HEK293 (cell line): ENCODE measurements at regions not wholly inside any gene's neighbourhood (a gene's known extent, or its start where the extent isn't known, plus 50 kb on each side); places are given as distances from the start of the nearest gene placed in this dataset.
"Not testable (repeated sequence)": the region's sequence is repeated elsewhere in the genome, so short reads cannot be mapped to it uniquely, and the experiment has no call there.

Source experiments
- KLF16 ChIP-seq: fragments of 450-650 bp; formaldehyde crosslinking; IDR thresholded peaks from 2 replicates; pipeline ENCODE4 v1.5.1; 2017; ENCODE audit warnings: missing biosample characterization, missing genetic modification characterization
- TCF7L2 ChIP-seq: IDR thresholded peaks from 2 replicates; pipeline ENCODE4 v1.6.1; 2011; ENCODE audit warnings: low read depth, mild to moderate bottlenecking, inconsistent platforms, low read length, moderate library complexity, borderline replicate concordance
- ZBTB1 ChIP-seq: fragments of 450-650 bp; formaldehyde crosslinking; IDR thresholded peaks from 2 replicates; pipeline ENCODE4 v1.5.1; 2016; ENCODE audit warnings: missing biosample characterization, missing genetic modification characterization
- ZBTB11 ChIP-seq: fragments of 450-650 bp; formaldehyde crosslinking; conservative IDR thresholded peaks from 2 replicates; pipeline ENCODE4 v1.5.1; 2016; ENCODE audit warnings: low read depth, missing biosample characterization, missing genetic modification characterization
- ZNF155 ChIP-seq: fragments of 450-650 bp; formaldehyde crosslinking; IDR thresholded peaks from 2 replicates; pipeline ENCODE4 v1.5.1; 2016; ENCODE audit warnings: missing biosample characterization, missing genetic modification characterization
- ZNF23 ChIP-seq: fragments of 450-650 bp; formaldehyde crosslinking; IDR thresholded peaks from 2 replicates; pipeline ENCODE4 v1.5.1; 2016; ENCODE audit warnings: missing biosample characterization, missing genetic modification characterization, borderline replicate concordance
- ZNF274 ChIP-seq, 2 experiments: fragments of 200-500 bp in 1 of 2; fragments of 450-650 bp in 1 of 2; sonication (Bioruptor generic) in 1 of 2; formaldehyde crosslinking in 1 of 2; IDR thresholded peaks; 2 replicates each; pipeline versions ENCODE4 v1.5.1 to v1.6.1; 2014 to 2016; ENCODE audit warnings: borderline replicate concordance in 1 of 2, inconsistent platforms in 1 of 2, low read length in 1 of 2, missing biosample characterization in 1 of 2, missing genetic modification characterization in 1 of 2
- TF ChIP-seq, protein P1 (sequence below): fragments of 450-650 bp; formaldehyde crosslinking; IDR thresholded peaks from 2 replicates; pipeline ENCODE4 v1.5.1; 2016; ENCODE audit warnings: missing biosample characterization, missing genetic modification characterization

DNA sequence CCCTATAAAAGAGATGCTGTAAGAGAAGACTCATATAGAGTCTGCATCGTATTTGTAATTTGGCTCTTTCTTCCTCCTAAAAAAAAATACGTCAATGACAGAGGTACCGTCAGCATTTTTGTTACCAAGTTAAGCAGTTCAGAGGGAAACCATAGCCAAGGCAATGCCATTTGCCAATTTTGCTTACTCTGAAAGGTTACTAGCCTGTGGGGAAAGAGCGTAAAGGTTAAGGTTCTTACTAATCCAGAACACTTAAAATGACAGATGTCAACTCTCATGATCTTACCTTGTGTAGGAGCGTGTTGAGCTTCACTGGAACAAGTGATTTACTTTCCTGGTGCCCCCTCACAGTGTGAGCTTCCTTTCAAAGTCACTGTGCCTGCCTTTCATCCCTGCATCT, 119.4 kb upstream of the SPATA31A3 start:
- not testable (repeated sequence) for TF ChIP-seq ZNF274 (IDR thresholded peaks at IDR 0.05; ENCODE audit: low read length); ZNF274 (tag by site-specific recombination; IDR thresholded peaks at IDR 0.05; ENCODE audit: borderline replicate concordance); TCF7L2; ZNF155 (tag by site-specific recombination); ZBTB11 (tag by site-specific recombination); KLF16 (tag by site-specific recombination); ZBTB1 (tag by site-specific recombination); ZNF23 (tag by site-specific recombination)
- TF ChIP-seq, protein P1, sequence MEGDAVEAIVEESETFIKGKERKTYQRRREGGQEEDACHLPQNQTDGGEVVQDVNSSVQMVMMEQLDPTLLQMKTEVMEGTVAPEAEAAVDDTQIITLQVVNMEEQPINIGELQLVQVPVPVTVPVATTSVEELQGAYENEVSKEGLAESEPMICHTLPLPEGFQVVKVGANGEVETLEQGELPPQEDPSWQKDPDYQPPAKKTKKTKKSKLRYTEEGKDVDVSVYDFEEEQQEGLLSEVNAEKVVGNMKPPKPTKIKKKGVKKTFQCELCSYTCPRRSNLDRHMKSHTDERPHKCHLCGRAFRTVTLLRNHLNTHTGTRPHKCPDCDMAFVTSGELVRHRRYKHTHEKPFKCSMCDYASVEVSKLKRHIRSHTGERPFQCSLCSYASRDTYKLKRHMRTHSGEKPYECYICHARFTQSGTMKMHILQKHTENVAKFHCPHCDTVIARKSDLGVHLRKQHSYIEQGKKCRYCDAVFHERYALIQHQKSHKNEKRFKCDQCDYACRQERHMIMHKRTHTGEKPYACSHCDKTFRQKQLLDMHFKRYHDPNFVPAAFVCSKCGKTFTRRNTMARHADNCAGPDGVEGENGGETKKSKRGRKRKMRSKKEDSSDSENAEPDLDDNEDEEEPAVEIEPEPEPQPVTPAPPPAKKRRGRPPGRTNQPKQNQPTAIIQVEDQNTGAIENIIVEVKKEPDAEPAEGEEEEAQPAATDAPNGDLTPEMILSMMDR (tag by site-specific recombination) = not testable (repeated sequence)
